Testis (tissue), 2 donors: ENCODE measurements at regions not wholly inside any gene's neighbourhood (a gene's known extent, or its start where the extent isn't known, plus 50 kb on each side); places are given as distances from the start of the nearest gene placed in this dataset.

ENCODE experiments used
- CTCF ChIP-seq, 3 experiments: fragments of 450-650 bp in 2 of 3; fragments of 200-600 bp in 1 of 3; sonication (generic) in 1 of 3; IDR thresholded peaks; one replicate each; pipeline ENCODE4 v1.5.1; 2016 to 2019; ENCODE audit warnings: antibody characterized with exemption in 3 of 3, mild to moderate bottlenecking in 2 of 3, moderate library complexity in 1 of 3
- POLR2A ChIP-seq: fragments of 450-650 bp; IDR thresholded peaks from one replicate; pipeline ENCODE4 v1.6.1; 2017; ENCODE audit warnings: antibody characterized with exemption, mild to moderate bottlenecking, moderate library complexity

- TF ChIP-seq CTCF (IDR thresholded peaks at IDR 0.05) = no peak
- TF ChIP-seq POLR2A = no peak
Measured at GRCh38 chr14:71557351-71557750, 374.9 kb upstream of the RGS6 start.
